ENCODE measurements at regions not wholly inside any gene's neighbourhood (a gene's known extent, or its start where the extent isn't known, plus 50 kb on each side); places are given as distances from the start of the nearest gene placed in this dataset.

GRCh38 chr7:92973974-92974373 is 137.6 kb upstream of the CDK6 start:
- Histone ChIP-seq H3K4me1 (ENCODE audit: control insufficient read depth in 1 of 2, insufficient read depth in 2 of 2, low read length in 2 of 2) (no peaks in the 10 kb centered on the region), H3K4me3 (ENCODE audit: low read depth, low read length) (no peak overlapping the region)
- WGBS (ENCODE audit: extremely low coverage, insufficient coverage, insufficient read length), result no CpG with 5 or more reads among the region's 2 CpGs

GRCh38 chr7:92973293-92973731 is 136.9 kb upstream of the CDK6 start:
- no peaks in the 10 kb centered on the region for H3K27me3 ChIP-seq (ENCODE audit: insufficient read depth, low read length)
- no peak overlapping the region for H4K12ac ChIP-seq (ENCODE audit: low read depth, low read length)
- no peak overlapping the region for H2BK12ac ChIP-seq (ENCODE audit: low read length)
- no peak overlapping the region for H2AFZ ChIP-seq (ENCODE audit: insufficient read depth, low read length, poor library complexity)
- no peak overlapping the region for H3K4ac ChIP-seq (ENCODE audit: low read depth, low read length)
- H3K79me1 ChIP-seq (ENCODE audit: low read length), result no peaks in the 10 kb centered on the region
- H3K4me1 ChIP-seq (ENCODE audit: control insufficient read depth in 1 of 2, insufficient read depth in 2 of 2, low read length in 2 of 2), result no peaks in the 10 kb centered on the region
- no peak overlapping the region for H3K4me2 ChIP-seq (ENCODE audit: low read length)
- no peak overlapping the region for H3K9ac ChIP-seq (ENCODE audit: low read length)
- H3K4me3 ChIP-seq (ENCODE audit: low read depth, low read length), result no peak overlapping the region
- H3K23ac ChIP-seq (ENCODE audit: low read length), result no peak overlapping the region
- no peak overlapping the region for H3K18ac ChIP-seq (ENCODE audit: low read length)
- H4K8ac ChIP-seq (ENCODE audit: low read depth, low read length), result no peak overlapping the region
- H3K27ac ChIP-seq (ENCODE audit: low read depth, low read length), result no peak overlapping the region
- no peak overlapping the region for H2BK5ac ChIP-seq (ENCODE audit: low read depth, low read length, poor library complexity)
- peaks cover 2% of the 10 kb centered on the region for H3K9me3 ChIP-seq (ENCODE audit: insufficient read depth, low read depth, low read length)
- H3K14ac ChIP-seq (ENCODE audit: low read length), result no peak overlapping the region
- H2AK5ac ChIP-seq (ENCODE audit: low read length), result no peak overlapping the region
- no peak overlapping the region for H2BK120ac ChIP-seq (ENCODE audit: insufficient read depth, low read length, poor library complexity)
- H4K91ac ChIP-seq (ENCODE audit: low read depth, low read length), result no peak overlapping the region
- no peaks in the 10 kb centered on the region for H3K79me2 ChIP-seq (ENCODE audit: control insufficient read depth, insufficient read depth, low read length, poor library complexity)
- peak; percentile 6 to 87 for DNase-seq
- H3K36me3 ChIP-seq (ENCODE audit: control insufficient read depth in 1 of 2, insufficient read depth in 2 of 2, low read length in 2 of 2), result no peaks in the 10 kb centered on the region

More at GRCh38 chr7:92973974-92974373, 137.6 kb upstream of the CDK6 start:
- no peak overlapping the region for H2AFZ ChIP-seq (ENCODE audit: insufficient read depth, low read length, poor library complexity)
- no peak overlapping the region for H4K8ac ChIP-seq (ENCODE audit: low read depth, low read length)
- H2BK120ac ChIP-seq (ENCODE audit: insufficient read depth, low read length, poor library complexity), result no peak overlapping the region
- no peak overlapping the region for H4K91ac ChIP-seq (ENCODE audit: low read depth, low read length)
- H2BK5ac ChIP-seq (ENCODE audit: low read depth, low read length, poor library complexity), result no peak overlapping the region
- H3K4me2 ChIP-seq (ENCODE audit: low read length), result no peak overlapping the region
- no peak overlapping the region for H2AK5ac ChIP-seq (ENCODE audit: low read length)
- no peaks in the 10 kb centered on the region for H3K79me2 ChIP-seq (ENCODE audit: control insufficient read depth, insufficient read depth, low read length, poor library complexity)
- no peaks in the 10 kb centered on the region for H3K36me3 ChIP-seq (ENCODE audit: control insufficient read depth in 1 of 2, insufficient read depth in 2 of 2, low read length in 2 of 2)
- no peaks in the 10 kb centered on the region for H3K27me3 ChIP-seq (ENCODE audit: insufficient read depth, low read length)
- H3K9me3 ChIP-seq (ENCODE audit: insufficient read depth, low read depth, low read length), result peaks cover 2% of the 10 kb centered on the region
- no peak overlapping the region for H3K14ac ChIP-seq (ENCODE audit: low read length)
- no peaks in the 10 kb centered on the region for H3K79me1 ChIP-seq (ENCODE audit: low read length)
- no peak overlapping the region for H4K12ac ChIP-seq (ENCODE audit: low read depth, low read length)
- no peak for DNase-seq
- no peak overlapping the region for H3K23ac ChIP-seq (ENCODE audit: low read length)
- H3K27ac ChIP-seq (ENCODE audit: low read depth, low read length), result no peak overlapping the region
- H3K18ac ChIP-seq (ENCODE audit: low read length), result no peak overlapping the region
- no peak overlapping the region for H3K9ac ChIP-seq (ENCODE audit: low read length)
- H3K4ac ChIP-seq (ENCODE audit: low read depth, low read length), result no peak overlapping the region
- no peak overlapping the region for H2BK12ac ChIP-seq (ENCODE audit: low read length)

GRCh38 chr7:92972441-92972840 is 136.1 kb upstream of the CDK6 start:
- Histone ChIP-seq H3K23ac (ENCODE audit: low read length) (no peak overlapping the region), H2BK12ac (ENCODE audit: low read length) (no peak overlapping the region), H3K9ac (ENCODE audit: low read length) (no peak overlapping the region), H2BK5ac (ENCODE audit: low read depth, low read length, poor library complexity) (no peak overlapping the region), H3K79me1 (ENCODE audit: low read length) (no peaks in the 10 kb centered on the region), H3K18ac (ENCODE audit: low read length) (no peak overlapping the region), H4K8ac (ENCODE audit: low read depth, low read length) (no peak overlapping the region), H3K9me3 (ENCODE audit: insufficient read depth, low read depth, low read length) (peaks cover 2% of the 10 kb centered on the region), H3K14ac (ENCODE audit: low read length) (no peak overlapping the region), H2AFZ (ENCODE audit: insufficient read depth, low read length, poor library complexity) (no peak overlapping the region), H3K27ac (ENCODE audit: low read depth, low read length) (no peak overlapping the region), H3K27me3 (ENCODE audit: insufficient read depth, low read length) (no peaks in the 10 kb centered on the region), H3K79me2 (ENCODE audit: control insufficient read depth, insufficient read depth, low read length, poor library complexity) (no peaks in the 10 kb centered on the region), H2BK120ac (ENCODE audit: insufficient read depth, low read length, poor library complexity) (no peak overlapping the region), H3K4me2 (ENCODE audit: low read length) (no peak overlapping the region), H3K4ac (ENCODE audit: low read depth, low read length) (no peak overlapping the region), H4K12ac (ENCODE audit: low read depth, low read length) (no peak overlapping the region), H2AK5ac (ENCODE audit: low read length) (no peak overlapping the region), H3K36me3 (ENCODE audit: control insufficient read depth in 1 of 2, insufficient read depth in 2 of 2, low read length in 2 of 2) (no peaks in the 10 kb centered on the region), H4K91ac (ENCODE audit: low read depth, low read length) (no peak overlapping the region), H3K4me3 (ENCODE audit: low read depth, low read length) (no peak overlapping the region), H3K4me1 (ENCODE audit: control insufficient read depth in 1 of 2, insufficient read depth in 2 of 2, low read length in 2 of 2) (no peaks in the 10 kb centered on the region)
- WGBS (ENCODE audit: extremely low coverage, insufficient coverage, insufficient read length), result no CpG with 5 or more reads among the region's 3 CpGs
- DNase-seq, result peak in 1 of 2 donors; percentile 67

GRCh38 chr7:92969061-92969460 is 132.7 kb upstream of the CDK6 start:
- H3K36me3 ChIP-seq (ENCODE audit: control insufficient read depth in 1 of 2, insufficient read depth in 2 of 2, low read length in 2 of 2), result no peaks in the 10 kb centered on the region
- no peaks in the 10 kb centered on the region for H3K27me3 ChIP-seq (ENCODE audit: insufficient read depth, low read length)
- H4K91ac ChIP-seq (ENCODE audit: low read depth, low read length), result no peak overlapping the region
- H3K9ac ChIP-seq (ENCODE audit: low read length), result no peak overlapping the region
- no peaks in the 10 kb centered on the region for H3K4me1 ChIP-seq (ENCODE audit: control insufficient read depth in 1 of 2, insufficient read depth in 2 of 2, low read length in 2 of 2)
- no peak overlapping the region for H2AK5ac ChIP-seq (ENCODE audit: low read length)
- H3K14ac ChIP-seq (ENCODE audit: low read length), result no peak overlapping the region
- no CpG with 5 or more reads among the region's 3 CpGs for WGBS (ENCODE audit: extremely low coverage, insufficient coverage, insufficient read length)
- no peak overlapping the region for H3K18ac ChIP-seq (ENCODE audit: low read length)
- H3K4me3 ChIP-seq (ENCODE audit: low read depth, low read length), result no peak overlapping the region
- no peak for DNase-seq
- no peak overlapping the region for H3K23ac ChIP-seq (ENCODE audit: low read length)
- H3K4ac ChIP-seq (ENCODE audit: low read depth, low read length), result no peak overlapping the region
- H2BK5ac ChIP-seq (ENCODE audit: low read depth, low read length, poor library complexity), result no peak overlapping the region
- no peak overlapping the region for H3K4me2 ChIP-seq (ENCODE audit: low read length)
- H4K8ac ChIP-seq (ENCODE audit: low read depth, low read length), result no peak overlapping the region
- H3K79me1 ChIP-seq (ENCODE audit: low read length), result no peaks in the 10 kb centered on the region
- peaks cover 2% of the 10 kb centered on the region for H3K9me3 ChIP-seq (ENCODE audit: insufficient read depth, low read depth, low read length)
- H3K79me2 ChIP-seq (ENCODE audit: control insufficient read depth, insufficient read depth, low read length, poor library complexity), result no peaks in the 10 kb centered on the region
- H2AFZ ChIP-seq (ENCODE audit: insufficient read depth, low read length, poor library complexity), result no peak overlapping the region
- H2BK120ac ChIP-seq (ENCODE audit: insufficient read depth, low read length, poor library complexity), result no peak overlapping the region
- no peak overlapping the region for H4K12ac ChIP-seq (ENCODE audit: low read depth, low read length)
- no peak overlapping the region for H2BK12ac ChIP-seq (ENCODE audit: low read length)
- H3K27ac ChIP-seq (ENCODE audit: low read depth, low read length), result no peak overlapping the region

All from trophoblast cell (in vitro differentiated cells and primary cell).